C4-2B (cell line): ENCODE measurements at regions not wholly inside any gene's neighbourhood (a gene's known extent, or its start where the extent isn't known, plus 50 kb on each side); places are given as distances from the start of the nearest gene placed in this dataset.

ENCODE experiments used
- CTCF ChIP-seq: fragments of 450-650 bp; conservative IDR thresholded peaks from 2 replicates; pipeline ENCODE4 v1.5.1; 2017; ENCODE audit warnings: mild to moderate bottlenecking
- ZFX ChIP-seq: fragments of 450-650 bp; IDR thresholded peaks from 2 replicates; pipeline ENCODE4 v1.6.1; 2017

GRCh38 chr4:14848229-14848628 is 154.1 kb upstream of the CPEB2 start:
- no peak for TF ChIP-seq CTCF
- TF ChIP-seq ZFX = no peak
